ENCODE measurements at regions not wholly inside any gene's neighbourhood (a gene's known extent, or its start where the extent isn't known, plus 50 kb on each side); places are given as distances from the start of the nearest gene placed in this dataset.

- no peak for TF ChIP-seq ZFX (IDR thresholded peaks at IDR 0.05)
- no peak for TF ChIP-seq CTCF (conservative IDR thresholded peaks at IDR 0.05)
These were observed 173.3 kb upstream of the NAALADL2 start for GRCh38 chr3:174685796-174686195.

DNA sequence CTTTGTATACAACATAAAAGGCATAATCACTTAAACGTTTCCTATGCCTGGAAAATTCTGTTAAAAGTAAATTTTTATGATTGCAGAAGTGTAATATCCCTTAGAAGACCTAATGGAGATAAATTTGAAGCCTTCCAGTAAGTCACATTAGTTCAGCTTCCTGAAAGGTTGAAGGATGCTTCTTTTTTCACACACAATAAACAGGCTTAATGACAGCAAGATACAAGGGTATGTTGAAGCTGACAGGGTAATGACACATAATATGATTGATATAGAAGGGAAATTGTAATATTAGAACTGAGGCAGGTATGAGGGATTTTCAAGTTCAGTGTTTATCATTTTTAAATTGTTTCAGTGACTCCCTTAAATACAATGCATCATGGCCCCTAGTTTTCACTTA is 161.8 kb upstream of the NAALADL2 start:
- TF ChIP-seq ZFX (IDR thresholded peaks at IDR 0.05) (no peak), CTCF (conservative IDR thresholded peaks at IDR 0.05) (no peak)
- no peak overlapping the region for H3K27ac ChIP-seq

More at GRCh38 chr3:174685796-174686195, 173.3 kb upstream of the NAALADL2 start:
- no peak overlapping the region for H3K27ac ChIP-seq

DNA sequence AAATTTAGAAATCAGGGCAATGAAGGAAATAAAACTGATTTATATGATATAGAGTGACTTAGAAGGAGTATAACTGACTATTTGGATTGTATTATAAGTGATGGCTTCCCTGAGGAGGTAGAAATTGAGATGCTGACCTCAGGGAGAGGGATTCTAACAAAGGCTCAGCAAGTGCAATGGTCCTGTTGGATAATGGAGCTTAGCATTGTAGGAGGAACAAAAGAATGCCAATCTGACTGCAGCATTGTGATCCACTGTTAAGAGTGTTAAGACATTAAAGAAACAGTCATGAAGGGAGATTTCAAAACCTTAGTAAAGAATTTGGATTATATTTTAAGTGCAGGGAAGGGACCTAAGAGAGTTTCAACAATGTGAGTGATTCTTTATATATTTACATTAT is 158.4 kb upstream of the NAALADL2 start:
- no peak for TF ChIP-seq ZFX (IDR thresholded peaks at IDR 0.05)
- no peak for TF ChIP-seq CTCF (conservative IDR thresholded peaks at IDR 0.05)
- H3K27ac ChIP-seq = no peak overlapping the region

DNA sequence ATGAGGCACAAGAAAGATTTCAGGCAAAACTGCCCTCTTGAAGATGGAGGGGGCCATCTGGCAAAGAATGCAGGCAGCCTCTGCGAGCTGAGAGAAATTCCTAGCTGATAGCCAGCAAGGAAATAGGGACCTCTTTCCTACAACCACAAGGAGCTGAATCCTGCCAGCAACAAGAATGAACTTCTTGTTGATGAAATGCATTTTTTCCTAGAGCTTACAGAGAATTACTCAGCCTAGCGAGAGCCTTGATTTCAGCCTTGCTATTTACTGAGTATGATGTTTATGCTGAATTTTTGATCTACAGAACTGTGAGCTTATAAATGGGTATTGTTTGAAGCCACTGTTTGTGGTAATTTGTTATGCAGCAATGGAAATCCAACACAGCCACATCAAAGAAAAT is 148.5 kb upstream of the NAALADL2 start:
- no peak overlapping the region for H3K27ac ChIP-seq

GRCh38 chr3:174715386-174715785 is 143.7 kb upstream of the NAALADL2 start:
- no peak overlapping the region for H3K27ac ChIP-seq
- TF ChIP-seq ZFX (IDR thresholded peaks at IDR 0.05) (no peak), CTCF (conservative IDR thresholded peaks at IDR 0.05) (no peak)

More for the DNA sequence above, 148.5 kb upstream of the NAALADL2 start:
- no peak for TF ChIP-seq ZFX (IDR thresholded peaks at IDR 0.05)
- no peak for TF ChIP-seq CTCF (conservative IDR thresholded peaks at IDR 0.05)

GRCh38 chr3:174716956-174717505 is 142.1 kb upstream of the NAALADL2 start:
- no peak overlapping the region for H3K27ac ChIP-seq
- TF ChIP-seq ZFX (IDR thresholded peaks at IDR 0.05) (no peak), CTCF (conservative IDR thresholded peaks at IDR 0.05) (no peak)

DNA sequence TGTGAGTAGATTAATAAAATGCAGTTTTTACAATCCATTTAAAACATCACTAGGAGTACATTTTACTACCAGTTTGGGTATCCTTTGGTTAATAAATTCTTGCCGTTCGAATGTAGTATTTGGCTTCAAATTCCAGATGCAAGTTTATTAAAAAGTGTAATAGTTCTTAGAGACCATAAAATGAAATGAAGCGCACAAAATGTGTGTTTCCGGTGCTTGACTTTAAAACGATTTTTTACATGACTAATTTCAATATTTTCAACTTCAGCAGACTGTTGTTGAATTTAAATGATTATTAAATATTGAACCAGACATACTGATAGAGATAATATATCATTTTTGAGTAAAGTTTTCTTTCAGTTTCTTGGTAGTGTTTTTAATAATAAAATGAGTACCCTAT is 138.4 kb upstream of the NAALADL2 start:
- TF ChIP-seq CTCF (conservative IDR thresholded peaks at IDR 0.05) = no peak
- TF ChIP-seq ZFX (IDR thresholded peaks at IDR 0.05) = no peak
- H3K27ac ChIP-seq = no peak overlapping the region
